Spleen (tissue), 11 donors: ENCODE measurements at regions not wholly inside any gene's neighbourhood (a gene's known extent, or its start where the extent isn't known, plus 50 kb on each side); places are given as distances from the start of the nearest gene placed in this dataset.

Experiments used
- DNase-seq: peaks from one replicate; pipeline ENCODE4 v3.0.0-alpha.2; 2020
- H3K27ac ChIP-seq, 8 donors: fragments of 200-600 bp; sonication (generic) in 7 of 8; 1 replicate in 4 of 8; 2 replicates in 4 of 8; pipeline versions ENCODE4 v1.5.0 to v1.8.0; 2016 to 2021; ENCODE audit warnings: inconsistent platforms in 4 of 8, mild to moderate bottlenecking in 4 of 8, moderate library complexity in 1 of 8
- H3K27me3 ChIP-seq, 7 donors: fragments of 200-600 bp; sonication (generic) in 6 of 7; replicated peaks in 1 of 7; 1 replicate in 4 of 7; 2 replicates in 3 of 7; pipeline versions ENCODE4 v1.5.0 to v1.8.0; 2016 to 2021; ENCODE audit warnings: inconsistent platforms in 3 of 7, mild to moderate bottlenecking in 1 of 7
- H3K36me3 ChIP-seq, 6 donors: fragments of 200-600 bp; sonication (generic) in 5 of 6; 1 replicate in 4 of 6; 2 replicates in 2 of 6; pipeline versions ENCODE4 v1.5.0 to v1.8.0; 2016 to 2021; ENCODE audit warnings: inconsistent platforms in 2 of 6
- H3K4me1 ChIP-seq, 6 donors: fragments of 200-600 bp; sonication (generic) in 5 of 6; 1 replicate in 3 of 6; 2 replicates in 3 of 6; pipeline versions ENCODE4 v1.5.0 to v1.8.0; 2016 to 2021; ENCODE audit warnings: inconsistent platforms in 3 of 6
- H3K4me3 ChIP-seq, 8 donors: fragments of 200-600 bp; sonication (generic) in 7 of 8; 1 replicate in 4 of 8; 2 replicates in 4 of 8; pipeline versions ENCODE4 v1.5.0 to v1.8.0; 2016 to 2021; ENCODE audit warnings: inconsistent platforms in 4 of 8, mild to moderate bottlenecking in 4 of 8, moderate library complexity in 2 of 8
- H3K9me3 ChIP-seq, 8 donors: fragments of 200-600 bp; sonication (generic) in 7 of 8; 1 replicate in 4 of 8; 2 replicates in 4 of 8; pipeline versions ENCODE4 v1.5.0 to v1.8.0; 2016 to 2021; ENCODE audit warnings: inconsistent platforms in 4 of 8
- POLR2A ChIP-seq, 3 donors: fragments of 450-650 bp; IDR thresholded peaks; one replicate each; pipeline ENCODE4 v1.5.1; 2017; ENCODE audit warnings: antibody characterized with exemption in 3 of 3, mild to moderate bottlenecking in 1 of 3
- POLR2AphosphoS5 ChIP-seq, 3 donors: sonication (generic); formaldehyde crosslinking; IDR thresholded peaks; one replicate each; pipeline ENCODE4 v1.5.1; 2017; ENCODE audit warnings: antibody characterized with exemption in 3 of 3
- whole genome bisulfite sequencing, 5 donors: extraction: QIAGEN DNeasy Blood & Tissue Kit in 3 of 5; methylation state at CpG; one replicate each; pipeline versions ENCODE4 v1.1.5 to v1.1.7; 2013 to 2018; 5-methylcytosine and 5-hydroxymethylcytosine counted together
- intact Hi-C: fragments of 100-400 bp; cut with DNase I; formaldehyde crosslinking; loops from one replicate; pipeline ENCODE4 v1.15.0; 2023; ENCODE audit warnings: low total_unique reads
- TF ChIP-seq, protein P1 (sequence below), 11 experiments: fragments of 200-600 bp in 7 of 11; fragments of 450-650 bp in 4 of 11; sonication (generic) in 4 of 11; IDR thresholded peaks in 8 of 11; conservative IDR thresholded peaks in 3 of 11; 1 replicate in 7 of 11; 2 replicates in 4 of 11; pipeline versions ENCODE4 v1.4.0 to v1.8.0; 2016 to 2021; ENCODE audit warnings: antibody characterized with exemption in 11 of 11, inconsistent platforms in 4 of 11, mild to moderate bottlenecking in 1 of 11
- donor health status: healthy with polysubstance abuse.
- donor health status: DM: no; HTN: no; CAD: no; lungs with moderate emphysema.
- donor health status: DM: no; HTN: no; CAD: no.
- donor health status: Bipolar disorder and iron deficiency.
- donor health status: healthy.
- donor health status: DM: no; HTN: no; CAD: no.
- donor health status: DM: yes; HTN: yes; CAD: no.

DNA sequence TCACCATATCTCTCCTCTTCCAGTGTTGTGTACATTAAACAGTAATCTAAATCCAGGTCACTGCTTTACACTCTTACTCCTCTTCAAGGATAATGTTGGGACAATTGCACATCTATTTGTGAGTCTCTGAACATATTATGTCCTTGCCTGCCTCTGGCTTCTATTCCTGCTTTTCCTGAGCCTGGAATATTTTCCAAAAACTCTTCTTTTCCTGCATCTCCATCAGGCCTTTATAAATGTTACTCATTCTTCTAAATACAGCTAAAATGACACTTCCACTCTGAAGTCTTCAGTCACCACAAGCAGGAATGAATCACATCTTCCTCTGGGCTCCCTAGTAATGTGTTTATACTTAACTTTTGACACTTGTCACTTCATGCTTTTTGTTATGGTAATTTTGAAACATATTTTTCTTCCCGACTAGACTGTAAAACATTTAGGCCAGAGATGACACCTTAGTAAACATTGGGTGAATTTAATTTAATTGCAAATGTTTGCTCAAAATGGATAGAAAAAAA is 396.0 kb downstream of the LRRIQ3 start:
- Histone ChIP-seq H3K4me1 (no peaks in the 10 kb centered on the region), H3K36me3 (no peaks in the 10 kb centered on the region), H3K27ac (no peak overlapping the region), H3K4me3 (no peak overlapping the region), H3K27me3 (no peaks in the 10 kb centered on the region), H3K9me3 (no peaks in the 10 kb centered on the region)
- WGBS, 5 donors = 27 to 49% (median 37%) methylated on average over 1 of the region's 1 CpG
- TF ChIP-seq POLR2A (IDR thresholded peaks at IDR 0.05) = no peak
- TF ChIP-seq, protein P1, sequence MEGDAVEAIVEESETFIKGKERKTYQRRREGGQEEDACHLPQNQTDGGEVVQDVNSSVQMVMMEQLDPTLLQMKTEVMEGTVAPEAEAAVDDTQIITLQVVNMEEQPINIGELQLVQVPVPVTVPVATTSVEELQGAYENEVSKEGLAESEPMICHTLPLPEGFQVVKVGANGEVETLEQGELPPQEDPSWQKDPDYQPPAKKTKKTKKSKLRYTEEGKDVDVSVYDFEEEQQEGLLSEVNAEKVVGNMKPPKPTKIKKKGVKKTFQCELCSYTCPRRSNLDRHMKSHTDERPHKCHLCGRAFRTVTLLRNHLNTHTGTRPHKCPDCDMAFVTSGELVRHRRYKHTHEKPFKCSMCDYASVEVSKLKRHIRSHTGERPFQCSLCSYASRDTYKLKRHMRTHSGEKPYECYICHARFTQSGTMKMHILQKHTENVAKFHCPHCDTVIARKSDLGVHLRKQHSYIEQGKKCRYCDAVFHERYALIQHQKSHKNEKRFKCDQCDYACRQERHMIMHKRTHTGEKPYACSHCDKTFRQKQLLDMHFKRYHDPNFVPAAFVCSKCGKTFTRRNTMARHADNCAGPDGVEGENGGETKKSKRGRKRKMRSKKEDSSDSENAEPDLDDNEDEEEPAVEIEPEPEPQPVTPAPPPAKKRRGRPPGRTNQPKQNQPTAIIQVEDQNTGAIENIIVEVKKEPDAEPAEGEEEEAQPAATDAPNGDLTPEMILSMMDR (IDR thresholded peaks at IDR 0.05 in 8 of 11, conservative IDR thresholded peaks at IDR 0.05 in 3 of 11) = no peak
- no peak for TF ChIP-seq POLR2AphosphoS5 (IDR thresholded peaks at IDR 0.05)
- no peak for DNase-seq
- intact Hi-C loops = no loop called here

DNA sequence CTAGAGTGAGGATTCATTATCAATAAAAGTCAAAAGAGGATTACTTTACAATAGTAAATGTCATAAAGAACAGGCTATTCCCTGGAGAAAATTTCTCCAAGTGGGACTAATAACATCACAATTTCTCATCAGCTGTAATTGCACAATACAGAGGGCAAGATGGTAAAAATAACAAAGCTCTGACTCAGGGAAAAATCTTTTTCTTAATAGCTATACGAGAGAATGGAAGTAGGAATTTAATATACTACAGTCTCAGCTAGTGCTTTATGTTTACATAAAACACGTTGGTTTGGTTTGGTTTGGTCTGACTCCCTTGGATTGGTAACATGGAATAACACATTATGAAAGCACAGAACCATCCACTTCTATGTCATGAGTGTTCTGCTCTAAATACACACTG is 397.6 kb downstream of the LRRIQ3 start:
- intact Hi-C loops = no loop called here
- Histone ChIP-seq H3K36me3 (no peaks in the 10 kb centered on the region), H3K4me1 (no peaks in the 10 kb centered on the region), H3K27ac (no peak overlapping the region), H3K4me3 (no peak overlapping the region), H3K9me3 (no peaks in the 10 kb centered on the region), H3K27me3 (no peaks in the 10 kb centered on the region)
- WGBS, 5 donors = 59 to 67% (median 65%) methylated on average over 2 of the region's 2 CpGs
- TF ChIP-seq, protein P1 (IDR thresholded peaks at IDR 0.05 in 8 of 11, conservative IDR thresholded peaks at IDR 0.05 in 3 of 11) = no peak
- TF ChIP-seq POLR2AphosphoS5 (IDR thresholded peaks at IDR 0.05) = no peak
- no peak for TF ChIP-seq POLR2A (IDR thresholded peaks at IDR 0.05)
- DNase-seq = no peak

DNA sequence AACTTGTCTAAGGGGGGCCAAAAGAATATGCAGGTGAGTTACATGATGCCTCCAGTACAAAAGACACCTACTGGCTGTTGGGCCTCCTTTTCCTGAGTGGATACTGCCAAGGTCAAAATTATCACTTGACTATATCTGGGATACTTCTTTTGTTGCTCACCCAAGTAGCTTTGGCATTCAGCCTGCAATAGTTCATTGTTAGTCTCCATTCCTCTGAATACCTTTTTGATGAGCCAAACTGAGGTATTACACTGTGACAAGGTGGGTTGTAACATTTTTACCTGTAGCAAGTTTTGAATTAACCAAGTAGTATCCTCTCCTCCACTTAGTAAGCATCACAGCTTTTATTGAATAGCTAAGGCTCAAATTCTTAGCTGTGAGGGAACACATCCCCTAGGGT is 408.0 kb downstream of the LRRIQ3 start:
- no peak for DNase-seq
- no peak overlapping the region for H3K4me3 ChIP-seq
- H3K36me3 ChIP-seq = no peaks in the 10 kb centered on the region
- no peaks in the 10 kb centered on the region for H3K27me3 ChIP-seq
- intact Hi-C loops = no loop called here
- no peaks in the 10 kb centered on the region for H3K4me1 ChIP-seq
- peaks cover 0 to 10% (median 0%) of the 10 kb centered on the region in 8 donors for H3K9me3 ChIP-seq
- no peak overlapping the region for H3K27ac ChIP-seq
- TF ChIP-seq POLR2A (IDR thresholded peaks at IDR 0.05) (no peak), POLR2AphosphoS5 (IDR thresholded peaks at IDR 0.05) (no peak)
- TF ChIP-seq, protein P1 (IDR thresholded peaks at IDR 0.05 in 8 of 11, conservative IDR thresholded peaks at IDR 0.05 in 3 of 11) = no peak

DNA sequence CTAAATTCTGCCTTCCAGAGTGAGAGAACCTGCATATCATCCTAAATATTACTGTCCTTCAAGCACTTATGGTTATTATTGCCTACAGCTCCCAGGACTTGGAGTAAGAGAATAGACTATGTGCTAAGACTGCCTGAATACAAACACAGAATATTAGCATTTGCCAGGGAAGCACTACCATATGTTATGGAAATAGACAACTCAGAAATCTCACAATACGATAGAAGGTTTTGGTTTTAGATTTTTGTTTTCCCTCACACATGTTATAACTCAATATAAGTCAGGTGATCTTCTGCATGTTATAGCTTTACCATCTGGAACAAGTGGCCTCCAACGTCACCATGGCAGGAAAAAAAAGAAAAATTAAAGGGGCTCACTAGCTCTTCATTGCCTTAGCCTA is 413.9 kb downstream of the LRRIQ3 start:
- intact Hi-C loops = no loop called here
- peaks cover 0 to 5% (median 0%) of the 10 kb centered on the region in 8 donors for H3K9me3 ChIP-seq
- no peaks in the 10 kb centered on the region for H3K4me1 ChIP-seq
- 72 to 85% (median 74%) methylated on average over 2 of the region's 2 CpGs for WGBS, 5 donors
- no peak overlapping the region for H3K4me3 ChIP-seq
- no peaks in the 10 kb centered on the region for H3K27me3 ChIP-seq
- DNase-seq = no peak
- no peak overlapping the region for H3K27ac ChIP-seq
- TF ChIP-seq POLR2A (IDR thresholded peaks at IDR 0.05) (no peak), POLR2AphosphoS5 (IDR thresholded peaks at IDR 0.05) (no peak)
- TF ChIP-seq, protein P1 (IDR thresholded peaks at IDR 0.05 in 8 of 11, conservative IDR thresholded peaks at IDR 0.05 in 3 of 11) = no peak
- H3K36me3 ChIP-seq = no peaks in the 10 kb centered on the region
